Nephron (organoid): ENCODE measurements at regions not wholly inside any gene's neighbourhood (a gene's known extent, or its start where the extent isn't known, plus 50 kb on each side); places are given as distances from the start of the nearest gene placed in this dataset.
"Not testable (repeated sequence)": the region's sequence is repeated elsewhere in the genome, so short reads cannot be mapped to it uniquely, and the experiment has no call there.

Source experiments
- H3K27ac Mint-ChIP-seq, 3 experiments: 2 replicates each; pipeline ENCODE4 v1.8.0; 2020; ENCODE audit warnings: mixed read lengths in 3 of 3, mild to moderate bottlenecking in 2 of 3, moderate library complexity in 1 of 3
- H3K27me3 Mint-ChIP-seq: 2 replicates; pipeline ENCODE4 v1.8.0; 2021; ENCODE audit warnings: low read depth, mild to moderate bottlenecking, moderate library complexity, mixed read lengths
- H3K36me3 Mint-ChIP-seq: 2 replicates; pipeline ENCODE4 v1.8.0; 2020; ENCODE audit warnings: low read depth, mixed read lengths
- H3K4me1 Mint-ChIP-seq: 2 replicates; pipeline ENCODE4 v1.8.0; 2020; ENCODE audit warnings: mixed read lengths
- H3K4me3 Mint-ChIP-seq, 3 experiments: 2 replicates each; pipeline ENCODE4 v1.8.0; 2020; ENCODE audit warnings: mild to moderate bottlenecking in 3 of 3, mixed read lengths in 3 of 3, moderate library complexity in 2 of 3
- H3K9me3 Mint-ChIP-seq: 2 replicates; pipeline ENCODE4 v1.8.0; 2020; ENCODE audit warnings: mixed read lengths
- CTCF ChIP-seq, 3 experiments: fragments of 200-600 bp; sonication (generic); IDR thresholded peaks; one replicate each; pipeline ENCODE4 v1.5.0; 2021; ENCODE audit warnings: antibody characterized with exemption in 3 of 3; ENCODE audit not compliant: unreplicated experiment in 3 of 3

GRCh38 chr5:5741418-5741817, 318.9 kb downstream of the ICE1 start:
- H3K4me3 Mint-ChIP-seq: no peak overlapping the region
- no peak overlapping the region for H3K27ac Mint-ChIP-seq
- no peak for TF ChIP-seq CTCF (IDR thresholded peaks at IDR 0.05; ENCODE audit: unreplicated experiment in 3 of 3)

GRCh38 chr5:5739490-5739945, 317.0 kb downstream of the ICE1 start:
- no peak for TF ChIP-seq CTCF (IDR thresholded peaks at IDR 0.05; ENCODE audit: unreplicated experiment in 3 of 3)
- Mint-ChIP-seq H3K27ac (no peak overlapping the region), H3K9me3 (peaks cover 13% of the 10 kb centered on the region), H3K4me3 (no peak overlapping the region), H3K36me3 (no peaks in the 10 kb centered on the region), H3K27me3 (no peaks in the 10 kb centered on the region), H3K4me1 (no peaks in the 10 kb centered on the region)

More at GRCh38 chr5:5741418-5741817, 318.9 kb downstream of the ICE1 start:
- Mint-ChIP-seq H3K9me3 (peaks cover 29% of the 10 kb centered on the region), H3K27me3 (no peaks in the 10 kb centered on the region), H3K36me3 (no peaks in the 10 kb centered on the region), H3K4me1 (no peaks in the 10 kb centered on the region)

- Mint-ChIP-seq H3K27me3 (no peaks in the 10 kb centered on the region), H3K4me1 (no peaks in the 10 kb centered on the region), H3K4me3 (no peak overlapping the region), H3K36me3 (no peaks in the 10 kb centered on the region), H3K27ac (no peak overlapping the region), H3K9me3 (peaks cover 11% of the 10 kb centered on the region)
- TF ChIP-seq CTCF (IDR thresholded peaks at IDR 0.05; ENCODE audit: unreplicated experiment in 3 of 3): no peak
Observed at GRCh38 chr5:5738797-5739489, 316.5 kb downstream of the ICE1 start.

GRCh38 chr5:5736007-5736406, 313.5 kb downstream of the ICE1 start:
- no peak overlapping the region for H3K27ac Mint-ChIP-seq
- no peak for TF ChIP-seq CTCF (IDR thresholded peaks at IDR 0.05; ENCODE audit: unreplicated experiment in 3 of 3)
- no peaks in the 10 kb centered on the region for H3K27me3 Mint-ChIP-seq
- no peaks in the 10 kb centered on the region for H3K4me1 Mint-ChIP-seq
- H3K9me3 Mint-ChIP-seq: no peaks in the 10 kb centered on the region
- H3K36me3 Mint-ChIP-seq: no peaks in the 10 kb centered on the region
- H3K4me3 Mint-ChIP-seq: no peak overlapping the region

- H3K27ac Mint-ChIP-seq, H3K36me3 Mint-ChIP-seq, H3K4me1 Mint-ChIP-seq, H3K9me3 Mint-ChIP-seq, H3K27me3 Mint-ChIP-seq, H3K4me3 Mint-ChIP-seq: not testable (repeated sequence)
Observed at GRCh38 chr5:5733058-5733457, 310.6 kb downstream of the ICE1 start.

- H3K27me3 Mint-ChIP-seq: peaks cover 4% of the 10 kb centered on the region
- H3K36me3 Mint-ChIP-seq: no peaks in the 10 kb centered on the region
- no peaks in the 10 kb centered on the region for H3K4me1 Mint-ChIP-seq
- H3K9me3 Mint-ChIP-seq: peaks cover 10% of the 10 kb centered on the region
- no peak for TF ChIP-seq CTCF (IDR thresholded peaks at IDR 0.05; ENCODE audit: unreplicated experiment in 3 of 3)
- H3K27ac Mint-ChIP-seq: no peak overlapping the region
- no peak overlapping the region for H3K4me3 Mint-ChIP-seq
Observed at GRCh38 chr5:5726401-5726800, 303.9 kb downstream of the ICE1 start.
